ENCODE measurements at regions not wholly inside any gene's neighbourhood (a gene's known extent, or its start where the extent isn't known, plus 50 kb on each side); places are given as distances from the start of the nearest gene placed in this dataset.
"Not testable (repeated sequence)": the region's sequence is repeated elsewhere in the genome, so short reads cannot be mapped to it uniquely, and the experiment has no call there.

DNA sequence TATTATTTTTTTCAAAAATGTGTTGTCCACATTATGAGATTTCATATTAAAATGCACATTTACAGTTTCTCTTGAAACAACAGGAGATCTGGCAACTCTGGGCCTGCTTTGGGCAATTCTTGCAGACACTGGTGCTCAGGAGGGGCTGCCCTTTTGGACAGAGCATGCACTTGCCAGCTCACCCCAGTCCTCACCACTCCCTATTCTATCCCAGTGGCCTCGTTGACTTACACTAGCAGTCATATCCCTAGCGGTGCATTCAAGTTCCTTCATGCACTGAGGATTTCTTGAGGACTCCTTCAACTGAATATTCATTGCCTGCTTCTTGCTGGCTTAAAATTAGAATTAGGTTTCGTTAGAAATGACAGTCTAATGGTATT is 87.9 kb upstream of the FHL2 start:
- Histone ChIP-seq H3K4me1 (ENCODE audit: control insufficient read depth, low read length) (no peaks in the 10 kb centered on the region), H3K9me2 (replicated peaks; ENCODE audit: control insufficient read depth, low read length) (no peaks in the 10 kb centered on the region), H3F3A (ENCODE audit: control insufficient read depth, insufficient read depth) (no peaks in the 10 kb centered on the region), H4K20me1 (ENCODE audit: control insufficient read depth, insufficient read depth, low read depth, low read length) (no peaks in the 10 kb centered on the region), H3K4me2 (ENCODE audit: low read length) (no peak overlapping the region), H3K79me2 (ENCODE audit: control insufficient read depth, low read length) (no peaks in the 10 kb centered on the region), H3K27ac (ENCODE audit: low read depth, low read length) (no peak overlapping the region), H3K36me3 (ENCODE audit: control insufficient read depth, low read length) (no peaks in the 10 kb centered on the region), H3K9me3 (ENCODE audit: control insufficient read depth, insufficient read depth, low read length) (no peaks in the 10 kb centered on the region), H3K27me3 (ENCODE audit: control insufficient read depth, low read length) (no peaks in the 10 kb centered on the region), H3K4me3 (ENCODE audit: low read length) (no peak overlapping the region)
- no peak for TF ChIP-seq EZH2phosphoT487 (IDR thresholded peaks at IDR 0.05; ENCODE audit: borderline replicate concordance, low read length)
- TF ChIP-seq, protein P1, sequence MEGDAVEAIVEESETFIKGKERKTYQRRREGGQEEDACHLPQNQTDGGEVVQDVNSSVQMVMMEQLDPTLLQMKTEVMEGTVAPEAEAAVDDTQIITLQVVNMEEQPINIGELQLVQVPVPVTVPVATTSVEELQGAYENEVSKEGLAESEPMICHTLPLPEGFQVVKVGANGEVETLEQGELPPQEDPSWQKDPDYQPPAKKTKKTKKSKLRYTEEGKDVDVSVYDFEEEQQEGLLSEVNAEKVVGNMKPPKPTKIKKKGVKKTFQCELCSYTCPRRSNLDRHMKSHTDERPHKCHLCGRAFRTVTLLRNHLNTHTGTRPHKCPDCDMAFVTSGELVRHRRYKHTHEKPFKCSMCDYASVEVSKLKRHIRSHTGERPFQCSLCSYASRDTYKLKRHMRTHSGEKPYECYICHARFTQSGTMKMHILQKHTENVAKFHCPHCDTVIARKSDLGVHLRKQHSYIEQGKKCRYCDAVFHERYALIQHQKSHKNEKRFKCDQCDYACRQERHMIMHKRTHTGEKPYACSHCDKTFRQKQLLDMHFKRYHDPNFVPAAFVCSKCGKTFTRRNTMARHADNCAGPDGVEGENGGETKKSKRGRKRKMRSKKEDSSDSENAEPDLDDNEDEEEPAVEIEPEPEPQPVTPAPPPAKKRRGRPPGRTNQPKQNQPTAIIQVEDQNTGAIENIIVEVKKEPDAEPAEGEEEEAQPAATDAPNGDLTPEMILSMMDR (IDR thresholded peaks at IDR 0.05; ENCODE audit: low read depth, low read length, poor library complexity, severe bottlenecking) = no peak

DNA sequence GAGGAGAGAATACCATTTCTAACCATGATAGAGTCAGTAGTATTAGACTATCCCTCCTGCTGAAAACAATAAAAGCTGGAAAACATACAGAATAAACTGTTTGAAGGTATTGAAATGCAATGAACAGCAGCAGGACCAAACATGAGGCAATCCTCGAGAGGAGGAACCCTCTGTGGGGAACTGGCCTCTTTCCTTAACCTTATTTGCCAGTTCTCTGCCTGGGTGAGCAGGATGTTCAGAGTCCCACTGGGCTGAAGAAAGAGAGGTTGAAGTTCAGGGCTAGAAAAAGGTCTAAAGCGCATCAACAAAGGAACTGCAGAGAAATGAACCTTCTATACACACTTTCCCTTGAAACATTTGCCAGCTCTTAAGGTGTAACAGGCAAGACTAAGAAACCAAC is 79.8 kb upstream of the FHL2 start:
- no peaks in the 10 kb centered on the region for H3K4me1 ChIP-seq (ENCODE audit: control insufficient read depth, low read length)
- H3K9me3 ChIP-seq (ENCODE audit: control insufficient read depth, insufficient read depth, low read length) = no peaks in the 10 kb centered on the region
- no peaks in the 10 kb centered on the region for H3F3A ChIP-seq (ENCODE audit: control insufficient read depth, insufficient read depth)
- H4K20me1 ChIP-seq (ENCODE audit: control insufficient read depth, insufficient read depth, low read depth, low read length) = no peaks in the 10 kb centered on the region
- no peaks in the 10 kb centered on the region for H3K9me2 ChIP-seq (replicated peaks; ENCODE audit: control insufficient read depth, low read length)
- H3K27me3 ChIP-seq (ENCODE audit: control insufficient read depth, low read length) = no peaks in the 10 kb centered on the region; the same call in 1 of the 2 replicates
- H3K4me2 ChIP-seq (ENCODE audit: low read length) = no peak overlapping the region
- no peak overlapping the region for H3K4me3 ChIP-seq (ENCODE audit: low read length)
- H3K27ac ChIP-seq (ENCODE audit: low read depth, low read length) = no peak overlapping the region
- no peaks in the 10 kb centered on the region for H3K36me3 ChIP-seq (ENCODE audit: control insufficient read depth, low read length)
- TF ChIP-seq, protein P1 (IDR thresholded peaks at IDR 0.05; ENCODE audit: low read depth, low read length, poor library complexity, severe bottlenecking) = no peak
- no peak for TF ChIP-seq EZH2phosphoT487 (IDR thresholded peaks at IDR 0.05; ENCODE audit: borderline replicate concordance, low read length)
- H3K79me2 ChIP-seq (ENCODE audit: control insufficient read depth, low read length) = no peaks in the 10 kb centered on the region

DNA sequence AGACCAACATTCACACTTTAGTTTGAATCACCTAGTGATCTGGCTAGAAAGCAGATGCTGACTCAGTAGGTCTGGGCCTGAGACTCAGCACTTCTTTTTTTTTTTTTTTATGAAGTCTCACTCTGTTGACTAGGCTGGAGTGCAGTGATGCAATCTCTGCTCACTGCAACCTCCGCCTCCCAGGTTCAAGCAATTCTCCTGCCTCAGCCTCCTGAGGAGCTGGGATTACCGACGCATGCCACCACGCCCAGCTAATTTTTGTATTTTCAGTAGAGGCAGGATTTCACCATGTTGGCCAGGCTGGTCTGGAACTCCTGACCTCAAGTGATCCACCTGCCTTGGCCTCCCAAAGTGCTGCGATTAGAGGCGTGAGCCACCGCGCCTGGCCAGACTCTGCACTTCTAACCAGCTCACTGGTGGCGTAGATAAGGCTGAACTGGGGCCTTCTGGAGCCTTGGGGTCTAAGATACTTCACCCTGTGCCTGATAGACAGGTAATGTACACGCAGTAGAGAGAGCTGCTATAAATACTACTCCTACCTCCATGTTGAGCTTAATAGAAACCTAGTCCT is 78.3 kb upstream of the FHL2 start:
- not testable (repeated sequence) for H3F3A ChIP-seq (ENCODE audit: control insufficient read depth, insufficient read depth); H4K20me1 ChIP-seq (ENCODE audit: control insufficient read depth, insufficient read depth, low read depth, low read length); H3K36me3 ChIP-seq (ENCODE audit: control insufficient read depth, low read length); H3K27ac ChIP-seq (ENCODE audit: low read depth, low read length); H3K9me2 ChIP-seq (replicated peaks; ENCODE audit: control insufficient read depth, low read length); H3K4me3 ChIP-seq (ENCODE audit: low read length); H3K27me3 ChIP-seq (ENCODE audit: control insufficient read depth, low read length); H3K9me3 ChIP-seq (ENCODE audit: control insufficient read depth, insufficient read depth, low read length); H3K4me1 ChIP-seq (ENCODE audit: control insufficient read depth, low read length); H3K4me2 ChIP-seq (ENCODE audit: low read length); H3K79me2 ChIP-seq (ENCODE audit: control insufficient read depth, low read length)

DNA sequence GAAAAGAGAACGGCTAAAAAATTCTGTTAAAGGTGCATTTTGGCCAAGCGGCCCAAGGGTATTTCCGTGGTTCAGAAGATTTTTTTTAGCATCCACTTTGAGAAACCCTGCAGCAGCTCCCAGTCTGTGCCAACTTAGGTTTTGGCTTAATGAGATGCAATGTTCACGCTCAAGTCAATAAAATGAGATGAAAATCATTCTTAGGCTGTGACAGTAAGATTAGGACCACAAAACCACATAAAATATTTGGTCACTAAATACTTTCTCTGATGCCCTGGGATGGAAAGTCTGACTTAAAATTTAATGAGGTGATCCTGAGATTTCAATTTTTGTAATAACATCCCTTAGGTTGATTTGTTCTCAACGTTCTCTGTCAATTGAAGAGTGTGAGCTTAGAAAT is 74.2 kb upstream of the FHL2 start:
- Histone ChIP-seq H3F3A (ENCODE audit: control insufficient read depth, insufficient read depth) (no peaks in the 10 kb centered on the region), H3K36me3 (ENCODE audit: control insufficient read depth, low read length) (no peaks in the 10 kb centered on the region), H3K4me1 (ENCODE audit: control insufficient read depth, low read length) (no peaks in the 10 kb centered on the region), H3K27me3 (ENCODE audit: control insufficient read depth, low read length) (peaks cover 9% of the 10 kb centered on the region), H3K9me3 (ENCODE audit: control insufficient read depth, insufficient read depth, low read length) (no peaks in the 10 kb centered on the region), H4K20me1 (ENCODE audit: control insufficient read depth, insufficient read depth, low read depth, low read length) (no peaks in the 10 kb centered on the region), H3K9me2 (replicated peaks; ENCODE audit: control insufficient read depth, low read length) (no peaks in the 10 kb centered on the region), H3K27ac (ENCODE audit: low read depth, low read length) (no peak overlapping the region), H3K79me2 (ENCODE audit: control insufficient read depth, low read length) (no peaks in the 10 kb centered on the region), H3K4me2 (ENCODE audit: low read length) (no peak overlapping the region), H3K4me3 (ENCODE audit: low read length) (no peak overlapping the region)
- TF ChIP-seq EZH2phosphoT487 (IDR thresholded peaks at IDR 0.05; ENCODE audit: borderline replicate concordance, low read length) = no peak

All from DOHH2 (cell line).